GM23338 (cell line): ENCODE measurements at regions not wholly inside any gene's neighbourhood (a gene's known extent, or its start where the extent isn't known, plus 50 kb on each side); places are given as distances from the start of the nearest gene placed in this dataset.

ENCODE experiments used
- ATAC-seq: fragments of 200-7000 bp; cut with Tn5 transposase; 3 replicates; pipeline ENCODE4 v1.9.1; 2020
- DNase-seq: peaks from one replicate; pipeline ENCODE4 v3.0.0-alpha.2; 2015; ENCODE audit warnings: low spot score
- H2AFZ ChIP-seq: fragments of 200-600 bp; sonication (generic); 2 replicates; pipeline ENCODE4 v1.8.0; 2016; ENCODE audit warnings: antibody characterized with exemption, mild to moderate bottlenecking, moderate library complexity
- H3F3A ChIP-seq: fragments of 200-600 bp; sonication (generic); replicated peaks from 2 replicates; pipeline ENCODE4 v1.8.0; 2017; ENCODE audit warnings: antibody characterized with exemption, mixed run types, low read depth
- H3K27ac ChIP-seq: fragments of 200-600 bp; sonication (generic); 2 replicates; pipeline ENCODE4 v1.6.1; 2016; ENCODE audit warnings: low read depth
- H3K27me3 ChIP-seq: fragments of 200-600 bp; sonication (generic); 2 replicates; pipeline ENCODE4 v1.8.0; 2016; ENCODE audit warnings: mild to moderate bottlenecking, mixed run types, moderate library complexity; ENCODE audit not compliant: insufficient read depth
- H3K36me3 ChIP-seq: fragments of 200-600 bp; sonication (generic); 2 replicates; pipeline ENCODE4 v1.8.0; 2016; ENCODE audit warnings: mild to moderate bottlenecking; ENCODE audit not compliant: insufficient read depth
- H3K4me1 ChIP-seq: fragments of 200-600 bp; sonication (generic); 2 replicates; pipeline ENCODE4 v1.8.0; 2016; ENCODE audit warnings: mild to moderate bottlenecking, moderate library complexity; ENCODE audit not compliant: insufficient read depth
- H3K4me2 ChIP-seq: fragments of 200-600 bp; sonication (generic); 2 replicates; pipeline ENCODE4 v1.7.1; 2017; ENCODE audit warnings: mixed run types
- H3K4me3 ChIP-seq: fragments of 200-600 bp; sonication (generic); 2 replicates; pipeline ENCODE4 v1.6.1; 2016; ENCODE audit warnings: mixed run types
- H3K79me2 ChIP-seq: fragments of 200-600 bp; sonication (generic); replicated peaks from 2 replicates; pipeline ENCODE4 v1.8.0; 2017; ENCODE audit warnings: mild to moderate bottlenecking; ENCODE audit not compliant: insufficient read depth
- H3K9me2 ChIP-seq: fragments of 200-600 bp; sonication (generic); 2 replicates; pipeline ENCODE4 v1.8.0; 2017; ENCODE audit not compliant: insufficient read depth
- H4K20me1 ChIP-seq: fragments of 200-600 bp; sonication (generic); replicated peaks from 2 replicates; pipeline ENCODE4 v1.8.0; 2017; ENCODE audit warnings: mild to moderate bottlenecking; ENCODE audit not compliant: insufficient read depth
- H3K27ac Mint-ChIP-seq: 2 replicates; pipeline ENCODE4 v1.8.0; 2020; ENCODE audit warnings: inconsistent platforms, mild to moderate bottlenecking, moderate library complexity, mixed read lengths
- H3K27me3 Mint-ChIP-seq: 3 replicates; pipeline ENCODE4 v1.8.0; 2022; ENCODE audit warnings: low read depth, mild to moderate bottlenecking, moderate library complexity, mixed read lengths, inconsistent platforms; ENCODE audit not compliant: insufficient read depth, poor library complexity
- H3K36me3 Mint-ChIP-seq: 3 replicates; pipeline ENCODE4 v1.8.0; 2021; ENCODE audit warnings: low read depth, mild to moderate bottlenecking, inconsistent platforms, moderate library complexity, mixed read lengths
- H3K4me1 Mint-ChIP-seq: 3 replicates; pipeline ENCODE4 v1.8.0; 2020; ENCODE audit warnings: mild to moderate bottlenecking, inconsistent platforms, mixed read lengths
- H3K4me3 Mint-ChIP-seq: 3 replicates; pipeline ENCODE4 v1.8.0; 2021; ENCODE audit warnings: moderate library complexity, mild to moderate bottlenecking, inconsistent platforms, mixed read lengths
- H3K9me3 Mint-ChIP-seq: 3 replicates; pipeline ENCODE4 v1.8.0; 2020; ENCODE audit warnings: moderate library complexity, mild to moderate bottlenecking, inconsistent platforms, mixed read lengths
- CREB1 ChIP-seq: fragments of 250-450 bp; sonication (Bioruptor Pico); IDR thresholded peaks from 2 replicates; pipeline ENCODE4 v1.5.0; 2020; ENCODE audit warnings: low read depth, mild to moderate bottlenecking, moderate library complexity
- CTCF ChIP-seq, 2 experiments: fragments of 200-600 bp in 1 of 2; sonication (generic) in 1 of 2; conservative IDR thresholded peaks; 2 replicates each; pipeline versions ENCODE4 v1.5.1 to v1.6.1; 2016 to 2017; ENCODE audit warnings: antibody characterized with exemption in 2 of 2, low read depth in 2 of 2, mild to moderate bottlenecking in 2 of 2, moderate library complexity in 1 of 2
- EZH2 ChIP-seq: fragments of 200-600 bp; sonication (generic); IDR thresholded peaks from one replicate; pipeline ENCODE4 v1.8.0; 2017; ENCODE audit warnings: antibody characterized with exemption, mild to moderate bottlenecking, low read depth; ENCODE audit not compliant: unreplicated experiment
- EZH2phosphoT487 ChIP-seq: fragments of 200-600 bp; sonication (generic); IDR thresholded peaks from one replicate; pipeline ENCODE4 v1.8.1; 2018; ENCODE audit warnings: antibody characterized with exemption; ENCODE audit not compliant: unreplicated experiment
- JUNB ChIP-seq: IDR thresholded peaks from one replicate; pipeline ENCODE4 v1.6.1; 2016; ENCODE audit warnings: antibody characterized with exemption; ENCODE audit not compliant: unreplicated experiment
- NANOG ChIP-seq: IDR thresholded peaks from 2 replicates; pipeline ENCODE4 v1.6.1; 2016; ENCODE audit warnings: antibody characterized with exemption, borderline replicate concordance
- POLR2AphosphoS5 ChIP-seq: IDR thresholded peaks from 2 replicates; pipeline ENCODE4 v1.6.1; 2016; ENCODE audit warnings: antibody characterized with exemption, low read depth
- STAT1 ChIP-seq: IDR thresholded peaks from one replicate; pipeline ENCODE4 v1.6.1; 2016; ENCODE audit warnings: antibody characterized with exemption; ENCODE audit not compliant: unreplicated experiment
- ZNF114 ChIP-seq: fragments of 250-450 bp; sonication (Bioruptor Pico); IDR thresholded peaks from 2 replicates; pipeline ENCODE4 v1.5.0; 2020; ENCODE audit warnings: mild to moderate bottlenecking, moderate library complexity
- ZNF331 ChIP-seq: fragments of 250-450 bp; sonication (Bioruptor Pico); IDR thresholded peaks from 2 replicates; pipeline ENCODE4 v1.5.0; 2020; ENCODE audit warnings: low read depth, mild to moderate bottlenecking, moderate library complexity
- TF ChIP-seq, protein P1 (sequence below): IDR thresholded peaks from one replicate; pipeline ENCODE4 v1.6.1; 2018; ENCODE audit warnings: antibody characterized with exemption; ENCODE audit not compliant: unreplicated experiment
- TF ChIP-seq, protein P2 (sequence below): fragments of 250-450 bp; sonication (Bioruptor Pico); IDR thresholded peaks from 2 replicates; pipeline ENCODE4 v1.5.0; 2020; ENCODE audit warnings: mild to moderate bottlenecking, moderate library complexity
- TF ChIP-seq, protein P3 (sequence below): IDR thresholded peaks from 2 replicates; pipeline ENCODE4 v1.6.1; 2016; ENCODE audit warnings: antibody characterized with exemption

GRCh38 chr7:41825927-41826480 is 123.1 kb upstream of the INHBA start:
- Histone ChIP-seq H3K4me2 (no peak overlapping the region), H2AFZ (no peak overlapping the region), H3K27me3 (no peaks in the 10 kb centered on the region), H4K20me1 (no peaks in the 10 kb centered on the region), H3K79me2 (no peaks in the 10 kb centered on the region), H3K4me3 (no peak overlapping the region), H3K9me2 (peaks cover 6% of the 10 kb centered on the region; the same call in 1 of the 2 replicates), H3F3A (no peaks in the 10 kb centered on the region), H3K27ac (no peak overlapping the region), H3K4me1 (no peaks in the 10 kb centered on the region), H3K36me3 (no peaks in the 10 kb centered on the region)
- TF ChIP-seq NANOG (no peak), POLR2AphosphoS5 (no peak), CTCF (conservative IDR thresholded peaks at IDR 0.05; ENCODE audit: low read depth in 2 of 2) (no peak), JUNB (no peak), EZH2 (no peak), EZH2phosphoT487 (no peak), ZNF331 (CRISPR knock-in tag) (no peak), ZNF114 (CRISPR knock-in tag) (no peak), CREB1 (CRISPR knock-in tag) (no peak), STAT1 (no peak)
- TF ChIP-seq, protein P1, sequence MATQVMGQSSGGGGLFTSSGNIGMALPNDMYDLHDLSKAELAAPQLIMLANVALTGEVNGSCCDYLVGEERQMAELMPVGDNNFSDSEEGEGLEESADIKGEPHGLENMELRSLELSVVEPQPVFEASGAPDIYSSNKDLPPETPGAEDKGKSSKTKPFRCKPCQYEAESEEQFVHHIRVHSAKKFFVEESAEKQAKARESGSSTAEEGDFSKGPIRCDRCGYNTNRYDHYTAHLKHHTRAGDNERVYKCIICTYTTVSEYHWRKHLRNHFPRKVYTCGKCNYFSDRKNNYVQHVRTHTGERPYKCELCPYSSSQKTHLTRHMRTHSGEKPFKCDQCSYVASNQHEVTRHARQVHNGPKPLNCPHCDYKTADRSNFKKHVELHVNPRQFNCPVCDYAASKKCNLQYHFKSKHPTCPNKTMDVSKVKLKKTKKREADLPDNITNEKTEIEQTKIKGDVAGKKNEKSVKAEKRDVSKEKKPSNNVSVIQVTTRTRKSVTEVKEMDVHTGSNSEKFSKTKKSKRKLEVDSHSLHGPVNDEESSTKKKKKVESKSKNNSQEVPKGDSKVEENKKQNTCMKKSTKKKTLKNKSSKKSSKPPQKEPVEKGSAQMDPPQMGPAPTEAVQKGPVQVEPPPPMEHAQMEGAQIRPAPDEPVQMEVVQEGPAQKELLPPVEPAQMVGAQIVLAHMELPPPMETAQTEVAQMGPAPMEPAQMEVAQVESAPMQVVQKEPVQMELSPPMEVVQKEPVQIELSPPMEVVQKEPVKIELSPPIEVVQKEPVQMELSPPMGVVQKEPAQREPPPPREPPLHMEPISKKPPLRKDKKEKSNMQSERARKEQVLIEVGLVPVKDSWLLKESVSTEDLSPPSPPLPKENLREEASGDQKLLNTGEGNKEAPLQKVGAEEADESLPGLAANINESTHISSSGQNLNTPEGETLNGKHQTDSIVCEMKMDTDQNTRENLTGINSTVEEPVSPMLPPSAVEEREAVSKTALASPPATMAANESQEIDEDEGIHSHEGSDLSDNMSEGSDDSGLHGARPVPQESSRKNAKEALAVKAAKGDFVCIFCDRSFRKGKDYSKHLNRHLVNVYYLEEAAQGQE, result no peak
- TF ChIP-seq, protein P2, sequence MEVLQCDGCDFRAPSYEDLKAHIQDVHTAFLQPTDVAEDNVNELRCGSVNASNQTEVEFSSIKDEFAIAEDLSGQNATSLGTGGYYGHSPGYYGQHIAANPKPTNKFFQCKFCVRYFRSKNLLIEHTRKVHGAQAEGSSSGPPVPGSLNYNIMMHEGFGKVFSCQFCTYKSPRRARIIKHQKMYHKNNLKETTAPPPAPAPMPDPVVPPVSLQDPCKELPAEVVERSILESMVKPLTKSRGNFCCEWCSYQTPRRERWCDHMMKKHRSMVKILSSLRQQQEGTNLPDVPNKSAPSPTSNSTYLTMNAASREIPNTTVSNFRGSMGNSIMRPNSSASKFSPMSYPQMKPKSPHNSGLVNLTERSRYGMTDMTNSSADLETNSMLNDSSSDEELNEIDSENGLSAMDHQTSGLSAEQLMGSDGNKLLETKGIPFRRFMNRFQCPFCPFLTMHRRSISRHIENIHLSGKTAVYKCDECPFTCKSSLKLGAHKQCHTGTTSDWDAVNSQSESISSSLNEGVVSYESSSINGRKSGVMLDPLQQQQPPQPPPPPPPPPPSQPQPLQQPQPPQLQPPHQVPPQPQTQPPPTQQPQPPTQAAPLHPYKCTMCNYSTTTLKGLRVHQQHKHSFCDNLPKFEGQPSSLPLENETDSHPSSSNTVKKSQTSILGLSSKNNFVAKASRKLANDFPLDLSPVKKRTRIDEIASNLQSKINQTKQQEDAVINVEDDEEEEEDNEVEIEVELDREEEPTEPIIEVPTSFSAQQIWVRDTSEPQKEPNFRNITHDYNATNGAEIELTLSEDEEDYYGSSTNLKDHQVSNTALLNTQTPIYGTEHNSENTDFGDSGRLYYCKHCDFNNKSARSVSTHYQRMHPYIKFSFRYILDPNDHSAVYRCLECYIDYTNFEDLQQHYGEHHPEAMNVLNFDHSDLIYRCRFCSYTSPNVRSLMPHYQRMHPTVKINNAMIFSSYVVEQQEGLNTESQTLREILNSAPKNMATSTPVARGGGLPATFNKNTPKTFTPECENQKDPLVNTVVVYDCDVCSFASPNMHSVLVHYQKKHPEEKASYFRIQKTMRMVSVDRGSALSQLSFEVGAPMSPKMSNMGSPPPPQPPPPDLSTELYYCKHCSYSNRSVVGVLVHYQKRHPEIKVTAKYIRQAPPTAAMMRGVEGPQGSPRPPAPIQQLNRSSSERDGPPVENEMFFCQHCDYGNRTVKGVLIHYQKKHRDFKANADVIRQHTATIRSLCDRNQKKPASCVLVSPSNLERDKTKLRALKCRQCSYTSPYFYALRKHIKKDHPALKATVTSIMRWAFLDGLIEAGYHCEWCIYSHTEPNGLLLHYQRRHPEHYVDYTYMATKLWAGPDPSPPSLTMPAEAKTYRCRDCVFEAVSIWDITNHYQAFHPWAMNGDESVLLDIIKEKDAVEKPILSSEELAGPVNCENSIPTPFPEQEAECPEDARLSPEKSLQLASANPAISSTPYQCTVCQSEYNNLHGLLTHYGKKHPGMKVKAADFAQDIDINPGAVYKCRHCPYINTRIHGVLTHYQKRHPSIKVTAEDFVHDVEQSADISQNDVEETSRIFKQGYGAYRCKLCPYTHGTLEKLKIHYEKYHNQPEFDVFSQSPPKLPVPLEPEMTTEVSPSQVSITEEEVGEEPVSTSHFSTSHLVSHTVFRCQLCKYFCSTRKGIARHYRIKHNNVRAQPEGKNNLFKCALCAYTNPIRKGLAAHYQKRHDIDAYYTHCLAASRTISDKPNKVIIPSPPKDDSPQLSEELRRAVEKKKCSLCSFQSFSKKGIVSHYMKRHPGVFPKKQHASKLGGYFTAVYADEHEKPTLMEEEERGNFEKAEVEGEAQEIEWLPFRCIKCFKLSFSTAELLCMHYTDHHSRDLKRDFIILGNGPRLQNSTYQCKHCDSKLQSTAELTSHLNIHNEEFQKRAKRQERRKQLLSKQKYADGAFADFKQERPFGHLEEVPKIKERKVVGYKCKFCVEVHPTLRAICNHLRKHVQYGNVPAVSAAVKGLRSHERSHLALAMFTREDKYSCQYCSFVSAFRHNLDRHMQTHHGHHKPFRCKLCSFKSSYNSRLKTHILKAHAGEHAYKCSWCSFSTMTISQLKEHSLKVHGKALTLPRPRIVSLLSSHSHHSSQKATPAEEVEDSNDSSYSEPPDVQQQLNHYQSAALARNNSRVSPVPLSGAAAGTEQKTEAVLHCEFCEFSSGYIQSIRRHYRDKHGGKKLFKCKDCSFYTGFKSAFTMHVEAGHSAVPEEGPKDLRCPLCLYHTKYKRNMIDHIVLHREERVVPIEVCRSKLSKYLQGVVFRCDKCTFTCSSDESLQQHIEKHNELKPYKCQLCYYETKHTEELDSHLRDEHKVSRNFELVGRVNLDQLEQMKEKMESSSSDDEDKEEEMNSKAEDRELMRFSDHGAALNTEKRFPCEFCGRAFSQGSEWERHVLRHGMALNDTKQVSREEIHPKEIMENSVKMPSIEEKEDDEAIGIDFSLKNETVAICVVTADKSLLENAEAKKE, result no peak
- TF ChIP-seq, protein P3, sequence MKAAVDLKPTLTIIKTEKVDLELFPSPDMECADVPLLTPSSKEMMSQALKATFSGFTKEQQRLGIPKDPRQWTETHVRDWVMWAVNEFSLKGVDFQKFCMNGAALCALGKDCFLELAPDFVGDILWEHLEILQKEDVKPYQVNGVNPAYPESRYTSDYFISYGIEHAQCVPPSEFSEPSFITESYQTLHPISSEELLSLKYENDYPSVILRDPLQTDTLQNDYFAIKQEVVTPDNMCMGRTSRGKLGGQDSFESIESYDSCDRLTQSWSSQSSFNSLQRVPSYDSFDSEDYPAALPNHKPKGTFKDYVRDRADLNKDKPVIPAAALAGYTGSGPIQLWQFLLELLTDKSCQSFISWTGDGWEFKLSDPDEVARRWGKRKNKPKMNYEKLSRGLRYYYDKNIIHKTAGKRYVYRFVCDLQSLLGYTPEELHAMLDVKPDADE, result no peak
- no peak overlapping the region for H3K4me3 Mint-ChIP-seq
- peaks cover 3% of the 10 kb centered on the region; the same call in 1 of the 3 replicates for H3K36me3 Mint-ChIP-seq
- peaks cover 6% of the 10 kb centered on the region for H3K4me1 Mint-ChIP-seq
- H3K9me3 Mint-ChIP-seq, result peaks cover 4% of the 10 kb centered on the region
- DNase-seq (no peak), ATAC-seq (no peak)
- H3K27me3 Mint-ChIP-seq, result peaks cover 6% of the 10 kb centered on the region
- H3K27ac Mint-ChIP-seq, result no peak overlapping the region
